Hematopoietic multipotent progenitor cell treated with erythropoietin and hydrocortisone succinate and interleukin-3 and kit ligand, for 6 days (in vitro differentiated cells): ENCODE measurements at regions not wholly inside any gene's neighbourhood (a gene's known extent, or its start where the extent isn't known, plus 50 kb on each side); places are given as distances from the start of the nearest gene placed in this dataset.
"Not testable (repeated sequence)": the region's sequence is repeated elsewhere in the genome, so short reads cannot be mapped to it uniquely, and the experiment has no call there.

Source experiments
- DNase-seq: peaks from one replicate; pipeline ENCODE4 v3.0.0-alpha.2; 2015

GRCh38 chr10:126722726-126723125, 52.2 kb upstream of the C10orf90 start:
- DNase-seq, result no peak

- DNase-seq, result no peak
Observed at GRCh38 chr10:126723226-126723625, 52.7 kb upstream of the C10orf90 start.

GRCh38 chr10:126729314-126729870, 58.9 kb upstream of the C10orf90 start:
- no peak for DNase-seq

GRCh38 chr10:126730856-126731609, 60.5 kb upstream of the C10orf90 start:
- DNase-seq, result no peak

- no peak for DNase-seq
Observed at GRCh38 chr10:126731610-126731990, 61.1 kb upstream of the C10orf90 start.

- no peak for DNase-seq
Observed at GRCh38 chr10:126732308-126732707, 61.8 kb upstream of the C10orf90 start.

GRCh38 chr10:126732868-126733267, 62.4 kb upstream of the C10orf90 start:
- no peak for DNase-seq

GRCh38 chr10:126734015-126734414, 63.5 kb upstream of the C10orf90 start:
- DNase-seq, result no peak

- no peak for DNase-seq
Observed at GRCh38 chr10:126734967-126735366, 64.5 kb upstream of the C10orf90 start.

- no peak for DNase-seq
Observed at GRCh38 chr10:126736142-126736541, 65.6 kb upstream of the C10orf90 start.

GRCh38 chr10:126736727-126737126, 66.2 kb upstream of the C10orf90 start:
- no peak for DNase-seq

- DNase-seq, result no peak
Observed at GRCh38 chr10:126738001-126738400, 67.5 kb upstream of the C10orf90 start.

GRCh38 chr10:126744571-126744970, 74.1 kb upstream of the C10orf90 start:
- no peak for DNase-seq

- DNase-seq, result peak; percentile 82
Observed at GRCh38 chr10:126749015-126749655, 78.6 kb upstream of the C10orf90 start.

- no peak for DNase-seq
Observed at GRCh38 chr10:126754966-126755365, 84.5 kb upstream of the C10orf90 start.

GRCh38 chr10:126758867-126759266, 88.4 kb upstream of the C10orf90 start:
- DNase-seq, result no peak

- DNase-seq, result no peak
Observed at GRCh38 chr10:126759531-126759930, 89.0 kb upstream of the C10orf90 start.

- DNase-seq, result not testable (repeated sequence)
Observed at GRCh38 chr10:126766646-126767045, 96.2 kb upstream of the C10orf90 start.

GRCh38 chr10:126770809-126771208, 100.3 kb upstream of the C10orf90 start:
- DNase-seq, result no peak

- DNase-seq, result no peak
Observed at GRCh38 chr10:126776168-126776567, 105.7 kb upstream of the C10orf90 start.

- DNase-seq, result no peak
Observed at GRCh38 chr10:126777714-126778113, 107.2 kb upstream of the C10orf90 start.

- no peak for DNase-seq
Observed at GRCh38 chr10:126781450-126782216, 111.1 kb upstream of the C10orf90 start.

GRCh38 chr10:126783806-126784557, 113.5 kb upstream of the C10orf90 start:
- DNase-seq, result no peak
